ENCODE measurements at regions not wholly inside any gene's neighbourhood (a gene's known extent, or its start where the extent isn't known, plus 50 kb on each side); places are given as distances from the start of the nearest gene placed in this dataset.

GRCh38 chr16:6177616-6178180, 1080.1 kb upstream of the EEF2KMT start:
- Mint-ChIP-seq H3K36me3 (ENCODE audit: low read depth) (peaks cover 3% of the 10 kb centered on the region; the same call in 2 of the 3 replicates), H3K4me1 (peaks cover 38% of the 10 kb centered on the region), H3K9me3 (no peaks in the 10 kb centered on the region), H3K27me3 (ENCODE audit: insufficient read depth, low read depth, poor library complexity) (peaks cover 4% of the 10 kb centered on the region), H3K4me3 (no peak overlapping the region), H3K27ac (no peak overlapping the region)
- DNase-seq (ENCODE audit: low spot score) (no peak), ATAC-seq (no peak)
- H3K4me2 ChIP-seq: no peak overlapping the region
- no peaks in the 10 kb centered on the region for H3K9me2 ChIP-seq (ENCODE audit: insufficient read depth)
- peaks cover 17% of the 10 kb centered on the region; the same call in 1 of the 2 replicates for H3K4me1 ChIP-seq (ENCODE audit: insufficient read depth)
- no peaks in the 10 kb centered on the region for H3K36me3 ChIP-seq (ENCODE audit: insufficient read depth)
- H3F3A ChIP-seq (replicated peaks; ENCODE audit: low read depth): no peaks in the 10 kb centered on the region
- TF ChIP-seq CTCF (conservative IDR thresholded peaks at IDR 0.05; ENCODE audit: low read depth in 2 of 2): peak in 1 of 2 experiments; percentile 35; a peak in 1 of 4 replicates
- no peak for TF ChIP-seq EZH2 (IDR thresholded peaks at IDR 0.05; ENCODE audit: low read depth, unreplicated experiment)
- no peaks in the 10 kb centered on the region for H4K20me1 ChIP-seq (replicated peaks; ENCODE audit: insufficient read depth)
- H3K27ac ChIP-seq (ENCODE audit: low read depth): no peak overlapping the region
- no peaks in the 10 kb centered on the region for H3K79me2 ChIP-seq (replicated peaks; ENCODE audit: insufficient read depth)
- no peak overlapping the region for H3K4me3 ChIP-seq
- H2AFZ ChIP-seq: no peak overlapping the region
- H3K27me3 ChIP-seq (ENCODE audit: insufficient read depth): no peaks in the 10 kb centered on the region

GRCh38 chr16:6170022-6170421, 1072.4 kb upstream of the EEF2KMT start:
- no peak overlapping the region for H3K4me3 Mint-ChIP-seq
- no peak overlapping the region for H2AFZ ChIP-seq
- H3K36me3 Mint-ChIP-seq (ENCODE audit: low read depth): no peaks in the 10 kb centered on the region
- no peak overlapping the region for H3K27ac Mint-ChIP-seq
- H4K20me1 ChIP-seq (replicated peaks; ENCODE audit: insufficient read depth): no peaks in the 10 kb centered on the region
- DNase-seq (ENCODE audit: low spot score): no peak
- H3K4me2 ChIP-seq: no peak overlapping the region
- peaks cover 29% of the 10 kb centered on the region for H3K4me1 Mint-ChIP-seq
- H3K4me3 ChIP-seq: no peak overlapping the region
- H3K79me2 ChIP-seq (replicated peaks; ENCODE audit: insufficient read depth): no peaks in the 10 kb centered on the region
- peaks cover 4% of the 10 kb centered on the region for H3K27me3 Mint-ChIP-seq (ENCODE audit: insufficient read depth, low read depth, poor library complexity)
- no peaks in the 10 kb centered on the region for H3K36me3 ChIP-seq (ENCODE audit: insufficient read depth)
- H3K9me2 ChIP-seq (ENCODE audit: insufficient read depth): no peaks in the 10 kb centered on the region
- H3K4me1 ChIP-seq (ENCODE audit: insufficient read depth): peaks cover 5% of the 10 kb centered on the region; the same call in 1 of the 2 replicates
- no peaks in the 10 kb centered on the region for H3K27me3 ChIP-seq (ENCODE audit: insufficient read depth)
- no peak overlapping the region for H3K27ac ChIP-seq (ENCODE audit: low read depth)
- H3K9me3 Mint-ChIP-seq: no peaks in the 10 kb centered on the region
- ATAC-seq: no peak
- no peaks in the 10 kb centered on the region for H3F3A ChIP-seq (replicated peaks; ENCODE audit: low read depth)
- TF ChIP-seq REST (IDR thresholded peaks at IDR 0.05; ENCODE audit: unreplicated experiment) (no peak), POLR2AphosphoS5 (IDR thresholded peaks at IDR 0.05; ENCODE audit: low read depth) (no peak), ZNF114 (CRISPR knock-in tag; IDR thresholded peaks at IDR 0.05) (no peak), CTCF (conservative IDR thresholded peaks at IDR 0.05; ENCODE audit: low read depth in 2 of 2) (no peak), ZNF331 (CRISPR knock-in tag; IDR thresholded peaks at IDR 0.05; ENCODE audit: low read depth) (no peak), CREB1 (CRISPR knock-in tag; IDR thresholded peaks at IDR 0.05; ENCODE audit: low read depth) (no peak), EZH2 (IDR thresholded peaks at IDR 0.05; ENCODE audit: low read depth, unreplicated experiment) (no peak), EZH2phosphoT487 (IDR thresholded peaks at IDR 0.05; ENCODE audit: unreplicated experiment) (no peak)
